Aorta (tissue), 5 donors: ENCODE measurements at regions not wholly inside any gene's neighbourhood (a gene's known extent, or its start where the extent isn't known, plus 50 kb on each side); places are given as distances from the start of the nearest gene placed in this dataset.

ENCODE experiments used
- ATAC-seq: fragments of 200-7000 bp; cut with Tn5 transposase; one replicate; pipeline ENCODE4 v1.9.1; 2022; ENCODE audit warnings: moderate library complexity; ENCODE audit not compliant: low FRiP score
- DNase-seq, 2 donors: peaks; one replicate each; pipeline ENCODE4 v3.0.0-alpha.2; 2020
- H3K27ac ChIP-seq, 2 donors: one replicate each; pipeline ENCODE4 v1.5.1; 2013; ENCODE audit warnings: low read length in 2 of 2, mild to moderate bottlenecking in 2 of 2, moderate library complexity in 2 of 2, control low read depth in 1 of 2, inconsistent platforms in 1 of 2, low read depth in 1 of 2
- H3K27me3 ChIP-seq, 2 donors: one replicate each; pipeline ENCODE4 v1.6.1; 2013; ENCODE audit warnings: control low read depth in 1 of 2, low read length in 1 of 2, mild to moderate bottlenecking in 1 of 2, moderate library complexity in 1 of 2; ENCODE audit not compliant: insufficient read depth in 2 of 2, control insufficient read depth in 1 of 2
- H3K36me3 ChIP-seq, 2 donors: one replicate each; pipeline ENCODE4 v1.6.1; 2013; ENCODE audit warnings: control low read depth in 1 of 2, low read length in 1 of 2, mild to moderate bottlenecking in 1 of 2; ENCODE audit not compliant: insufficient read depth in 2 of 2, control insufficient read depth in 1 of 2
- H3K4me1 ChIP-seq, 2 donors: one replicate each; pipeline ENCODE4 v1.6.1; 2013; ENCODE audit warnings: low read length in 2 of 2, control low read depth in 1 of 2, mild to moderate bottlenecking in 1 of 2, moderate library complexity in 1 of 2; ENCODE audit not compliant: insufficient read depth in 2 of 2, control insufficient read depth in 1 of 2
- H3K4me3 ChIP-seq, 2 donors: one replicate each; pipeline ENCODE4 v1.5.1; 2013; ENCODE audit warnings: low read length in 2 of 2, control low read depth in 1 of 2, mild to moderate bottlenecking in 1 of 2
- H3K9me3 ChIP-seq: one replicate; pipeline ENCODE4 v1.6.1; 2013; ENCODE audit warnings: mild to moderate bottlenecking, low read length; ENCODE audit not compliant: control insufficient read depth
- WGBS, 2 donors: extraction: QIAGEN DNeasy Blood & Tissue Kit; methylation state at CpG; one replicate each; pipeline ENCODE4 v1.1.7; 2013; 5-methylcytosine and 5-hydroxymethylcytosine counted together
- intact Hi-C, 2 donors: fragments of 100-400 bp; cut with DNase I; formaldehyde crosslinking; loops; one replicate each; pipeline versions ENCODE4 v1.14.2 to v1.15.0; 2022
- donor health status: healthy with polysubstance abuse.
- donor health status: Bipolar disorder and iron deficiency.
- donor health status: DM: no; HTN: no; CAD: no.
- donor health status: DM: no; HTN: no; CAD: no.
- donor health status: DM: yes; HTN: yes; CAD: no.

DNA sequence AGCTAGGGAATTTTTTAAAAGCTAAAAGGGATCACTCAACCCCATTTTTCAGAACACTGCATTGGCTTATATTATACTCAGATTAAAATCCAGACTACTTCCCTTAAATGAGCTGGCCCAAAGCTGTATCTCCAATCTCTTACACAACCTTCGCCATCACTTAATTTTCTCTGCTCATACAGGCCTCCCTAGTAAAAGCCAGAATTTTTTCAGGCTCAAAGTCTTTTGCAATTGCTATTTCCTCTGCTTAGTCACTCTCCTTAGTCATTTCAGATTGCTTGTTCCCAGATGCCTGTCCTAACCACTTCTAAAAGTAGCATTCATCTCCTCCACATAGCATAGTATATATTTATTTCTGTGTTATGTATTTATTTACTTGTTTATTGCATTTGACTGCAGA lies 1587.9 kb upstream of the ADGRL3 start:
- WGBS, 2 donors = 52 to 57% methylated on average over 1 of the region's 1 CpG
- peak; percentile 56 for ATAC-seq
- intact Hi-C loops = no loop called here

DNA sequence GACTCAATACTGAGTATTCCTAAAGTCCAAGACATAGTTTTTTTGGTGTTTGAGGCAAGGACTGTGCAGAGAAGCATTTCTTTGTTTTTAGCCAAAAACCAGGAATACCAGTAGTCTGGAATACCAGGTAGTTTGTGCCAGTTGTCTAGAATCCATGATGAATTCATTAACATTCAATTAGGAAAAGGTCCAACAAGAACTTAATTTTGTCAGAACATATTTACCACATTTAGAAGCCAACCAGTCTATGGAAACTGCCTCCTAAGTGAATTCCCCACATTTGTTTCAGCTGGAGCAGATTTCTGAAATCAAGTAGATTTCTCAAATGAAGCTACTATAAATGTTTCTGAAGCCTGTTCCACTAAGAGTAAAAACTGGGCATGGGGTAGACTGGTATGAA lies 1584.8 kb upstream of the ADGRL3 start:
- Histone ChIP-seq H3K36me3 (no peaks in the 10 kb centered on the region), H3K27me3 (no peaks in the 10 kb centered on the region), H3K4me3 (no peak overlapping the region), H3K27ac (no peak overlapping the region), H3K9me3 (no peaks in the 10 kb centered on the region), H3K4me1 (peaks cover 0 to 2% of the 10 kb centered on the region in 2 donors)
- ATAC-seq (no peak), DNase-seq (no peak)
- intact Hi-C loops = no loop called here

More for the DNA sequence above, 1587.9 kb upstream of the ADGRL3 start:
- no peak overlapping the region for H3K27ac ChIP-seq
- DNase-seq = no peak
- H3K4me3 ChIP-seq = no peak overlapping the region
- H3K9me3 ChIP-seq = no peaks in the 10 kb centered on the region
- H3K4me1 ChIP-seq = peaks cover 2 to 3% of the 10 kb centered on the region in 2 donors
- no peaks in the 10 kb centered on the region for H3K27me3 ChIP-seq
- H3K36me3 ChIP-seq = no peaks in the 10 kb centered on the region

DNA sequence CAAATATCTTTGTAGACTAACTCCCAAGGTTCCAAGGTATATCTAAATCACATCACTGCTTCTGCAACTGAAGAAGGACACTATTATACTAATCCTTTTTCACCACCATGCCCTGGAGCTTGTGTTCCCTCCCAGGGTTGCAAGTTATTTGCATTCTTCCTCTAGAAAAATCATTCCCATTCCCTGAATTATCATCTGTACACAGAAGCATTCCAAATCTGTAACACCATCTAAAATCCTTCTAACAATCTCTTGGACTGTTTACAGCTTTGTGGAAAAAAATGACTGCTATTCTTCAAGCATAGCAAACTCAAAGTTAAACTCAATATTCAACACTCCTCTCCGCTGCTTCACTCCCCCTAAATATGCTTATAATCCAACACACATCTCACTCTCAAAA lies 1570.8 kb upstream of the ADGRL3 start:
- Histone ChIP-seq H3K36me3 (no peaks in the 10 kb centered on the region), H3K4me1 (no peaks in the 10 kb centered on the region), H3K9me3 (no peaks in the 10 kb centered on the region), H3K4me3 (no peak overlapping the region), H3K27me3 (no peaks in the 10 kb centered on the region), H3K27ac (no peak overlapping the region)
- intact Hi-C loops = no loop called here
- no peak for DNase-seq
- no peak for ATAC-seq
- 71 to 84% methylated on average over 1 of the region's 1 CpG for WGBS, 2 donors

DNA sequence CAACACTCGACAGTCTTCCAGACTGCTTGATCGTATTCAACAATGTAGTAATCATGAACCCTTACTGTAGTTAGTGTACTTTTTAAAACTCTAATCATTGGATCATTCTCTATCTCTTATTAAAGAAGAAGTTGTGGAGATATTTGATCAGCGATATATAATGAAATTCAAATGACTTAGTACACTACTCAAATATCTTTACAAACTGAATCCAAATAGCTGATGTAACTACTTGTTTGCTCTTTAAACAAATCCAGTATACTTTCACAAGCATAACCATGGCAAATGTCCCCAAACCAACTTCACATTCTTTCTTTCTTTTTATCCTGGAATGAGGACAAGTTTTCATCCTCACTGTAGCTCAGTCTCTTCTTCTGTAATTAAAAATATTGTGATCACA lies 1569.9 kb upstream of the ADGRL3 start:
- Histone ChIP-seq H3K4me3 (no peak overlapping the region), H3K27ac (no peak overlapping the region), H3K27me3 (no peaks in the 10 kb centered on the region), H3K36me3 (no peaks in the 10 kb centered on the region), H3K9me3 (no peaks in the 10 kb centered on the region), H3K4me1 (no peaks in the 10 kb centered on the region)
- intact Hi-C loops = no loop called here
- no peak for ATAC-seq
- DNase-seq = no peak
- WGBS, 2 donors = 92 to 94% methylated on average over 3 of the region's 3 CpGs

DNA sequence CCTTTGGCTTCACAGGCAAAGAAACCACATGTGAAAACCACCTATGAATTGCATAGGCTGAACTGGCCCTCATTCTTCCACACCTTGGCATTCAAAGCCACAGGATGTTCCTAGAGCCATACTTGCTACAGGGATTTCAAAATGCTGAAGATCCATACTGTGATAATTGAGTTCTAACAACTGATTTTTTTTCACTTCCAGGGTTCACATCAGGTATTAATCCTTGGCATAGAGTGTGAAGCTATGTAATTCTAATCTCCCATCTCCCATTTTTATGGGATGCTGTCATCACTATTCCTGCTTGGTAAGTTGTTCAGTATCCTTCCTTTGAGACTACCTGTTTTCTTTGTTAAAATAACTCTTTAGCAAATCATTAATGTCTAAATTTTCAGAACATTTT lies 1569.2 kb upstream of the ADGRL3 start:
- Histone ChIP-seq H3K4me1 (no peaks in the 10 kb centered on the region), H3K9me3 (no peaks in the 10 kb centered on the region), H3K27ac (no peak overlapping the region), H3K27me3 (no peaks in the 10 kb centered on the region), H3K36me3 (no peaks in the 10 kb centered on the region), H3K4me3 (no peak overlapping the region)
- ATAC-seq (no peak), DNase-seq (no peak)
- intact Hi-C loops = no loop called here

DNA sequence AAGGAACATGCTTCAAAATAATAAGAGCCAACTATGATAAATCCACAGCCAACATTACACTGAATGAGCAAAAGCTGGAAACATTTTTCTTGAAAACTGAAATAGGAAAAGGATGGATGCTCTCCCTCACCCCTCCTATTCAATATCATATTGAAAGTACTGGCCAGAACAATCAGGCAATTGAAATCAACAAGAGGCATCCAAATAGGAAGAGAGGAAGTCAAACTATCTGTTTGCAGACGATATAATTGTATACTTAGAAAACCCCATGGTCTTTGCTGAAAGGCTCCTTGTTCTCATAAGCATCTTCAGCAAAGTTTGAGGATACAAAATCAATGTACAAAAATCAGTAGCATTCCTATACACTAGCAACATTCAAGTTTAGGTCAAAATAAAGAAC lies 1562.5 kb upstream of the ADGRL3 start:
- H3K9me3 ChIP-seq = no peaks in the 10 kb centered on the region
- no peak overlapping the region for H3K4me3 ChIP-seq
- H3K4me1 ChIP-seq = no peaks in the 10 kb centered on the region
- DNase-seq = no peak
- ATAC-seq = no peak
- H3K36me3 ChIP-seq = no peaks in the 10 kb centered on the region
- intact Hi-C loops = no loop called here
- WGBS, 2 donors = 71 to 87% methylated on average over 1 of the region's 1 CpG
- H3K27ac ChIP-seq = no peak overlapping the region
- H3K27me3 ChIP-seq = no peaks in the 10 kb centered on the region

DNA sequence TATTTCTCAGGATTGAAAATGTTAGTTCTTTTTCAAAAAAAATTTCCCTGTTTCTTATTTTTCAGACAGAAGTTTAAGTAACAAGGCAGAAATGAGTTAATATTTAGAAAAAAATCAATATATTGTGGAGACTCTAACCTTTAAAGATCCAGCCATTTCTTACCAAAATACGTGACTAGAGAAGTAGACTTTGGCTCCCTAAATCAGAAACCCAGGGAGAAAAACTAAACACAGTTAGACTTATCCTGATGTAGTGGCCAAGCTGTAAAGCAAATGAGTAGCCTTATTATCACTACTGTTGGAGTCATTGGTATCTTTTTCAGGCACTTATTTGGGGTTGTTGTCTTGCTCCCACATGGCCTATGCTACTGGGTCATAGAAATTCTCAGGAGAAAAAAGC lies 1556.4 kb upstream of the ADGRL3 start:
- Histone ChIP-seq H3K4me1 (no peaks in the 10 kb centered on the region), H3K4me3 (no peak overlapping the region), H3K27me3 (no peaks in the 10 kb centered on the region), H3K36me3 (no peaks in the 10 kb centered on the region), H3K27ac (no peak overlapping the region), H3K9me3 (no peaks in the 10 kb centered on the region)
- intact Hi-C loops = no loop called here
- DNase-seq = no peak
- ATAC-seq = no peak
- 74 to 76% methylated on average over 1 of the region's 1 CpG for WGBS, 2 donors

DNA sequence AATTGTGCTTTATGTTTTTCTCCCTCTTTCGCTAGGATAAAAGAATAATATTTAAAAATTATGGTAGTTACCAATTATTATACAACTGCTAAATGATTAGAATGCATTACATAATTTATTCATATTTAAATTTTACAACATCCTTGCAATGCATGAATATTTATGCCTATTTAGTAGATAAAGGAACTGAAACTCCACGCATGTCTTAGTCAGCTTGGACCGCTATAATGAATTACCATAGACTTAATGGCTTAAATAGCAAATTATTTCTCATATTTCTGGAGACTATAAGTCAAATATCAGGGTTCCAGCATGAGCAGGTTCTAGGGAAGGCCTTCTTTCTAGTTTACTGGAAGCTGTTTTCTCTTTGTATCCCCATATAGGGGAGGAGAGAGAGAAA lies 1555.4 kb upstream of the ADGRL3 start:
- intact Hi-C loops = no loop called here
- 95% methylated on average over 3 of the region's 3 CpGs for WGBS, 2 donors
- Histone ChIP-seq H3K36me3 (no peaks in the 10 kb centered on the region), H3K4me1 (no peaks in the 10 kb centered on the region), H3K27me3 (no peaks in the 10 kb centered on the region), H3K27ac (no peak overlapping the region), H3K4me3 (no peak overlapping the region), H3K9me3 (no peaks in the 10 kb centered on the region)
- no peak for ATAC-seq
- DNase-seq = no peak

DNA sequence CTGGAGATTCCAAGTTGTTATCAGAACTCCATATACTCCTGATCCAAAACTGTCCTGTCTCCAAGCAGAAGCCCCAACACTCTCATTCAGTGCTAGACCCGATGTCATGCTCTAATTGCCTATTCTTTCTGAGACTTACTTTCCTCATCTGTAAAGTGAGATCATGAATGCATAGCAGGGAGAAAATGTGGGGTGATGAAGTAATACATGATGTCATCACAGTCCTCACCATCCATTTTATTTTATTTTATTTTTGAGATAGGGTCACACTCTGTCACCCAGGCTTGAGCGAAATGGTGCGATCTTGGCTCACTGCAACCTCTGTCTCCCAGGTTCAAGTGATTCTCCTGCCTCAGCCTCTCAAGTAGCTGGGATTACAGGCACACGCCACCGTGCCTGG lies 1554.0 kb upstream of the ADGRL3 start:
- WGBS, 2 donors = 94 to 96% methylated on average over 5 of the region's 5 CpGs
- H3K9me3 ChIP-seq = no peaks in the 10 kb centered on the region
- intact Hi-C loops = no loop called here

More for the DNA sequence above, 1554.0 kb upstream of the ADGRL3 start:
- Histone ChIP-seq H3K4me1 (no peaks in the 10 kb centered on the region), H3K27me3 (no peaks in the 10 kb centered on the region), H3K27ac (no peak overlapping the region), H3K4me3 (no peak overlapping the region), H3K36me3 (no peaks in the 10 kb centered on the region)
- DNase-seq (no peak), ATAC-seq (no peak)
